OCI-LY7 (cell line): ENCODE measurements at regions not wholly inside any gene's neighbourhood (a gene's known extent, or its start where the extent isn't known, plus 50 kb on each side); places are given as distances from the start of the nearest gene placed in this dataset.

Experiments used
- CTCF ChIP-seq: fragments of 200-600 bp; sonication (generic); conservative IDR thresholded peaks from 2 replicates; pipeline ENCODE4 v1.5.1; 2014; ENCODE audit warnings: mild to moderate bottlenecking, antibody characterized with exemption, low read length, moderate library complexity, mixed read lengths
- EZH2phosphoT487 ChIP-seq: fragments of 200-600 bp; sonication (generic); IDR thresholded peaks from 2 replicates; pipeline ENCODE4 v1.6.1; 2018; ENCODE audit warnings: low read depth, borderline replicate concordance, mild to moderate bottlenecking, mixed run types, antibody characterized with exemption, low read length, moderate library complexity, mixed read lengths

DNA sequence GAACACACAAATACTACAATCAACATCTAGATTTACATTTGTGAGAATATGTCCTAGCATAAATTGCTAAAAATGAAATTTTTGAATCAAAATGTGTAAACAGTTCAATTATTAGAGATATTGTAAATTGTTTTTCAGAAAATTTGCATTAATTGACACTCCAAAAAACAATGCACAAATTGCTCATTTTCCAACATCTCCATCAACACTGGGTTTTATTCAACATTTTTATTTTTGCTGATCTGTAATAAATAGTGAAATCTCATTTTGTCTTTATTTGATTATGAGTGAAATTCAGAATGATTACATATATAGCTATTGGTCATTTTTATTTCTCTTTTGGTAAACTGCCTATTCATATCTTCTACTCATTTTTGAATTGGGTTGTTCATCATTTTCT, 120.0 kb upstream of the GRIA3 start:
- no peak for TF ChIP-seq CTCF
- TF ChIP-seq EZH2phosphoT487, result no peak
